ENCODE measurements at regions not wholly inside any gene's neighbourhood (a gene's known extent, or its start where the extent isn't known, plus 50 kb on each side); places are given as distances from the start of the nearest gene placed in this dataset.

- H3K4me3 ChIP-seq (ENCODE audit: control insufficient read depth, low read depth, low read length), result no peak overlapping the region
- TF ChIP-seq CTCF (conservative IDR thresholded peaks at IDR 0.05; ENCODE audit: control insufficient read depth, insufficient read depth, low read depth, low read length), result no peak
- no peak for DNase-seq (ENCODE audit: low read depth)
These were observed 440.8 kb upstream of the RGPD4 start for GRCh38 chr2:107385921-107386320.

GRCh38 chr2:107392241-107392704 is 434.4 kb upstream of the RGPD4 start:
- DNase-seq (ENCODE audit: low read depth), result no peak
- TF ChIP-seq CTCF (conservative IDR thresholded peaks at IDR 0.05; ENCODE audit: control insufficient read depth, insufficient read depth, low read depth, low read length), result no peak
- H3K4me3 ChIP-seq (ENCODE audit: control insufficient read depth, low read depth, low read length), result no peak overlapping the region

- TF ChIP-seq CTCF (conservative IDR thresholded peaks at IDR 0.05; ENCODE audit: control insufficient read depth, insufficient read depth, low read depth, low read length), result no peak
- H3K4me3 ChIP-seq (ENCODE audit: control insufficient read depth, low read depth, low read length), result no peak overlapping the region
- DNase-seq (ENCODE audit: low read depth), result no peak
These were observed 433.2 kb upstream of the RGPD4 start for GRCh38 chr2:107393516-107393915.

- no peak overlapping the region for H3K4me3 ChIP-seq (ENCODE audit: control insufficient read depth, low read depth, low read length)
- no peak for TF ChIP-seq CTCF (conservative IDR thresholded peaks at IDR 0.05; ENCODE audit: control insufficient read depth, insufficient read depth, low read depth, low read length)
- no peak for DNase-seq (ENCODE audit: low read depth)
These were observed 428.0 kb upstream of the RGPD4 start for GRCh38 chr2:107398683-107399082.

- H3K4me3 ChIP-seq (ENCODE audit: control insufficient read depth, low read depth, low read length), result no peak overlapping the region
- no peak for TF ChIP-seq CTCF (conservative IDR thresholded peaks at IDR 0.05; ENCODE audit: control insufficient read depth, insufficient read depth, low read depth, low read length)
- no peak for DNase-seq (ENCODE audit: low read depth)
These were observed 424.4 kb upstream of the RGPD4 start for GRCh38 chr2:107402330-107402729.

- no peak overlapping the region for H3K4me3 ChIP-seq (ENCODE audit: control insufficient read depth, low read depth, low read length)
- no peak for TF ChIP-seq CTCF (conservative IDR thresholded peaks at IDR 0.05; ENCODE audit: control insufficient read depth, insufficient read depth, low read depth, low read length)
- no peak for DNase-seq (ENCODE audit: low read depth)
These were observed 421.4 kb upstream of the RGPD4 start for GRCh38 chr2:107405261-107405660.

GRCh38 chr2:107407017-107407416 is 419.7 kb upstream of the RGPD4 start:
- no peak for TF ChIP-seq CTCF (conservative IDR thresholded peaks at IDR 0.05; ENCODE audit: control insufficient read depth, insufficient read depth, low read depth, low read length)
- H3K4me3 ChIP-seq (ENCODE audit: control insufficient read depth, low read depth, low read length), result no peak overlapping the region
- DNase-seq (ENCODE audit: low read depth), result no peak

All from fibroblast of mammary gland (primary cell).